SKM-1 treated with dmso at 0.1 percent for 144 hours (cell line): ENCODE measurements at regions not wholly inside any gene's neighbourhood (a gene's known extent, or its start where the extent isn't known, plus 50 kb on each side); places are given as distances from the start of the nearest gene placed in this dataset.

ENCODE experiments used
- DNase-seq: peaks from one replicate; lab custom pipeline; 2025; ENCODE audit not compliant: unreplicated experiment; lab: John Stamatoyannopoulos, UW

DNA sequence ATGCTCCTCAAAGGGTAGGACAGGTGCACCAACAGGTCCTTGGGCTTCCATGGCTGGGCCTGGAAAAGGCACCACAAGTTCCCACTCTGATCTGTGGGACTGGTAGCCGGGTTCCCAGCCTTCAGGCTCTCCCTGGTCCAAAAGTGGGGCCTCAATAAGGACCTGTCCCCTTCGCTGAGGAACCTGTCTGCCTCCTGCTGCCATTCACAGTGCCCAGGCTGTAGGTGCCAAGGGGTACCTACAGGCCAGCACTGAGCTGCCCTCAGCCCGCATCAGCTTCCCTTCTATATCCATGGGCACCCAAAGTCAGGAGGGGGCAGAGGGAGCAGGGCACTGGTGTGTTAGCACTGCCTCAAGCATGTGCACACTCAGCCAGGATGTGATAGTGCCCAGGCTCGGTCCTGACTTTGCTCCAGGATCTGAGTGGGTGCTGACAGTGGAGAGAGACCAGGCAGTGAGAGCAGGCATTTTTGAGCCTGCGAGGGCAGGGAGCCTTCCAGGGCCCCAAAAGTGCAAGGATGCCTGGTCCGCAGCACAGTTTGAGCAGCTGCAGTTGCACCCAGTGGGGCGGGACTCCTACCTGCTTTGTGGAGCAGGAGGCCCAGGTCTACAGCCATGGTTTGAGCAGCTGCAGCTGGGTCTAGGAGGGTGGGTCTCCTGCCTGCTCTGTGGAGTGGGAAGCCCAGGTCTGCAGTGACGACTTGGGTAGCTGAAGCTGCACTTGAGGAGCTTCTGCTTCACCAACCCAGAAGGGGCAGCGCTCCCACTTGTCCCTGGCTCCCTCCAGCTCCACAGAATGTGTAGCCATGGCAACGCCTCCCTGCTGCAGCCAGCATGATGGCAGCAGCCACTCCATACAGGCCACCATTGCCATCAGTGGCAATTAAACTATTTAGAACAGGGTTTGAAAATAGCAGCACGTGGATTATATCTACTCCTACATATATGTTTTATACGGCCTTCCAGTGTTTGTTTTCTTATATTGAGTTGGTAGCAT is 376.4 kb downstream of the KCTD8 start:
- no peak for DNase-seq

DNA sequence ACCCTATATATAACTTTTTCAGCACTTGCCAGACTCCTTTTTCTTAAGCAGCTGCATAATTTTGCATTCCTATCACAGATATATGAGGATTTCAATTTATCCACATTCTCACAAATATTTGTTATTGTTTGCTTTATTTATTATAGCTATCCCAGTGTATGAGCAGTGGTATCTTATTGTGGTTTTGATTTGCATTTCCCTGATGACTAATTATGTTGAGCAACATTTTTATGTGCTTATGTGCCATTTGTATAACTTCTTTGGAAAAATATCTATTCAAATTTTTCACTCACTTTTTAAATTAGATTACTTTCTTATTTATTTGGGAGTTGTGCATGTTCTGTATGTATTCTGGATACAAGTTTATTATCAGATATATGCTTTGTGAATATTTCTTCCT is 361.9 kb downstream of the KCTD8 start:
- DNase-seq = no peak

DNA sequence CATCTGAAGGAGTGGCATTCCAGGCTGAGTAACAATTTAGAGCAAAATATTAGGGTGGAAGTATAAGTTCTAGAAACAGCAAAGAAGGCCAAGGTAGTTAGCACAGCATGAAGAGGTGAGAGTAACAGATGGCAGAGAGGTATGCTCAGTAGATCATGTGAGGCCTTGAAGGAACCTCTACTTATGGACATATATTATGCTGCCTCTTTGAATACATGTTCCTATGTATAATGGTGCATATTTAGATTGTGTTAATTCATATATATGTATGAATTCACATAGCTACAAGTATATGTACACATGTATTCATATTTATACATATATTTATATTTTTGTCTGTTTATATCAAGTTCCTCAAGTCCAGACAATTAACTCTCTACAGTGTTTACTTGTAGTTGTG is 355.2 kb downstream of the KCTD8 start:
- no peak for DNase-seq

DNA sequence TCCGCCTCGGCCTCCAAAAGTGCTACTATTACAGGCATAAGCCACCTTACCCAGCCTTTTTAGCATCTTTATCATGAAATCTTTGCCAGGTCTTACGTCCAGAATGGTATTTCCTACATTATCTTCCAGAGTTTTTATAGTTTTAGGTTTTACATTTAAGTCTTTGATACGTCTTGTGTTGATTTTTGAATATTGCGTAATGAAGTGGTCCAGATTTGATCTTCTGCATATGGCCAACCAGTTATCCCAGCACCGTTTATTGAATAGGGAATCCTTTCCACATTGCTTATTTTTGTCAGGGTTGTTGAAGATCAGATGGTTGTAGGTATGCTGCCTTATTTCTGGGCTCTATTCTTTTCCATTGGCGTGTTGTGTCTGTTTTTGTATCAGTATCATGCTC is 349.6 kb downstream of the KCTD8 start:
- DNase-seq = no peak

- DNase-seq = no peak
Measured at GRCh38 chr4:44100456-44100855, 348.2 kb downstream of the KCTD8 start.

- no peak for DNase-seq
Measured at GRCh38 chr4:44118971-44119680, 329.5 kb downstream of the KCTD8 start.

GRCh38 chr4:44120646-44121045 is 328.0 kb downstream of the KCTD8 start:
- DNase-seq = no peak

DNA sequence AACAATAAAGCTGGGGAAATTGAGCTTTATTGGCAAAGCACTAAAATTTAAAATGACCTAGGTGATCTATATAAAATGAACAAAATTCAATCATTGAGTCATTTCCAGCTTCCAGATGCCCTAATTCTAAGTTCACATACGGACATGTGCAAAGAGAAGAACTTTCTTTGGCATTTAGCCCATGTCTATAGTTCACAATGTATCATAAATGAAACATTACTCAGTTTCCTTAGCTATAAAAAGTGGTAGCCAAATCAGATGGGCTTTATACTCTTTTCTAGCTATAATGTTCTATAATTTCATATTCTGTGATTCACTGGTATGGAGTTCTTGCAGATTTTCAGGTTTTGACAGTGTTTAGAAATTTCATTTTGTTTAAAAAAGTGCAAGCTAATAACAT is 327.4 kb downstream of the KCTD8 start:
- no peak for DNase-seq
